ENCODE measurements at regions not wholly inside any gene's neighbourhood (a gene's known extent, or its start where the extent isn't known, plus 50 kb on each side); places are given as distances from the start of the nearest gene placed in this dataset.

- TF ChIP-seq CTCF (conservative IDR thresholded peaks at IDR 0.05), result no peak
- TF ChIP-seq ZFX (IDR thresholded peaks at IDR 0.05), result no peak
- no peak overlapping the region for H3K27ac ChIP-seq
Observed at GRCh38 chr5:9832921-9833320, 202.8 kb upstream of the TAS2R1 start.

GRCh38 chr5:9831823-9832222 lies 201.7 kb upstream of the TAS2R1 start:
- no peak for TF ChIP-seq ZFX (IDR thresholded peaks at IDR 0.05)
- TF ChIP-seq CTCF (conservative IDR thresholded peaks at IDR 0.05), result no peak
- H3K27ac ChIP-seq, result no peak overlapping the region

DNA sequence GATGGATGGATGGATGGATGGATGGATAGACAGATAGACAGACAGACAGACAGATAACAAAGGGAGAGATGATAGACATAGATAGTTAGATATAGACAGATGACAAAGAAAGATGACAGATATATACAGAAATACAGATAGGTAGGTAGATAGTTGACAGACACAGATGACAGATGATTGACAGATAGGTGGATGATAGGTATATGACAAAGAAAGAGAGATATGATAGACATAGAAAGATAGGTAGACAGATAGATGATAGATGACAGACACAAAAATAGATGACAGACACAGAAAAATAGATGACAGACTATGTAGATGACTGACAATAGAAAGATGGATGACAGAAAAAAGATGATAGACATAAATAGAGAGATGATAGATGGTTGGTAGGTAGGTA lies 200.0 kb upstream of the TAS2R1 start:
- H3K27ac ChIP-seq, result no peak overlapping the region

GRCh38 chr5:9829621-9830020 lies 199.5 kb upstream of the TAS2R1 start:
- no peak for TF ChIP-seq CTCF (conservative IDR thresholded peaks at IDR 0.05)
- TF ChIP-seq ZFX (IDR thresholded peaks at IDR 0.05), result no peak
- no peak overlapping the region for H3K27ac ChIP-seq

More for the DNA sequence above, 200.0 kb upstream of the TAS2R1 start:
- TF ChIP-seq ZFX (IDR thresholded peaks at IDR 0.05), result no peak
- no peak for TF ChIP-seq CTCF (conservative IDR thresholded peaks at IDR 0.05)

GRCh38 chr5:9820691-9821449 lies 190.7 kb upstream of the TAS2R1 start:
- no peak overlapping the region for H3K27ac ChIP-seq
- no peak for TF ChIP-seq ZFX (IDR thresholded peaks at IDR 0.05)
- no peak for TF ChIP-seq CTCF (conservative IDR thresholded peaks at IDR 0.05)

GRCh38 chr5:9818340-9818845 lies 188.2 kb upstream of the TAS2R1 start:
- H3K27ac ChIP-seq, result no peak overlapping the region
- TF ChIP-seq ZFX (IDR thresholded peaks at IDR 0.05) (no peak), CTCF (conservative IDR thresholded peaks at IDR 0.05) (no peak)

DNA sequence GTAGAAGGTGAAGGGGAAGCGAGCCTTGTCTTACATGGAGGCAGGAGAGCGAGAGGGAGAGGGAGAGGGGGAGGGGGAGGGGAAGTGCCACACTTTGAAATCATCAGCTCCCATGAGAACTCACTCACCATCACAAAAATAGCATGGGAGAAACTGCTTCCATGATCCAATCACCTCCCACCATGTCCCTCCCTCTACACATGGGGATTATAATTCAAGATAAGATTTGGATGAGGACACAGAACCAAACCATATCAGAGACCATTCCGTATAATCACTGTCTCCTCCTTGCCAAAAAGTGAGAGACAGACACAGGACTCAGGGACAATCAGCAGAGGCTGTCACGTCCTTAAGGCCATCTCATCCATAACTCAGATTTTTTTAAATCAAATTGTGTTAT lies 187.7 kb upstream of the TAS2R1 start:
- TF ChIP-seq ZFX (IDR thresholded peaks at IDR 0.05) (no peak), CTCF (conservative IDR thresholded peaks at IDR 0.05) (no peak)
- H3K27ac ChIP-seq, result no peak overlapping the region
